HG02840 (cell line): ENCODE measurements at regions not wholly inside any gene's neighbourhood (a gene's known extent, or its start where the extent isn't known, plus 50 kb on each side); places are given as distances from the start of the nearest gene placed in this dataset.

Source experiments
- ATAC-seq: cut with Tn5 transposase; IDR thresholded peaks from one replicate; pipeline ENCODE4 v1.9.1; 2021; ENCODE audit warnings: mild to moderate bottlenecking, moderate library complexity, moderate number of reproducible peaks; ENCODE audit not compliant: unreplicated experiment, low FRiP score

DNA sequence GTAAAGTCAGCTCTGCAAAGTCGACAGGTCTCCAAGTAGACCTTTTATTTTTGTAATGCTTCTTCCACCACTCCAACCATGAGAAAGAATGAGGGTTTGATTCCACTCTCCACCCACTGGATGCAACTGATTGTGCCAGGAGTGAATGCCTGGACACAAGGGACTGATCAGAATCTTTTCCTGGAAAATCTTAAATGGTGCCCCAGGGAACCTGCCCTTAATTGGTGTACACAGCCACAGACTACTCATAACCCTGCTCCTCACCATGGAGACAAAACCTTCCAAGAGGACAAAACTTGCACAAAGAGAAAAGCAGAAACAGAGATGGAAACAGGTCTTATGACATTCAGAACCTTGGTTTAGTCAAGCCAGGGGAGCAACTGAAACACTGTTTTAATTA lies 208.6 kb upstream of the BRINP1 start:
- no peak for ATAC-seq

DNA sequence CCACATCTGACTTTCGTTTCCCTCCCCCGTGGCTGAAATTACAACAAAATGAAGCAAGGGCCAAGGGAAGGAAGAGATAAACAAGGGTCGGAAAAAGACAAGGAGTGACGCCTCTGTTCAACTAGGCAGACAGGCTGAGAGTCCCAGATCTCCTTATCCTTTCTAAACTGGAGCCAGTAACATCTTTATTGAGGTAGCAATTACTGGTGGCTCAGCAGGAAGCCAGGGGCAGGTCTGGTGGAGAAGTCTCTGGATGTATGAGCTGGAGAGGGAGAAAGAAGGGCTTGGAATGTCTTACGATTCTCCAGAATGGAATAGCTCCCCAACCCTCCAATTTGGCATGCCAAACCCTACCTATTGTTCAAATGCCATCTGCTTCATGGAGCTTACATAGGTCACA lies 190.8 kb upstream of the BRINP1 start:
- ATAC-seq: no peak

DNA sequence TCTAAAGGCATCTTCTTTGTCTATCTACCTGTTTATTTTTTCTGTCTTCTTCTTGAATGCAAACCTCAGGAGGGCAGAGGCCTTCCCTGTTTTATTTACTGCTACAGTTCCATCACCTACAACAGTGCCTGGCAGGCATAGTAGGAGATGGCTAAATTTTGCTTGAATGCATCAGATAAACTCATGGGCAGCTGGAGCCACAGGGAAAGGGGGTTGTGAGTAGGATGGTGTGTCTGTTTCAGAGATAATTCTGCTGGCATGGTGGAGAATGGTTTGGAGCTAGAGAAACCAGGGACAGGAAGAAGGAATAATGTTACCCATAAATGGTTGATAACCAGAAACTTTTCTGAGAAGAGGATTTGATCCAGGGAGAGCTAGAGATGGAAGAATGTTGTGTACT lies 189.8 kb upstream of the BRINP1 start:
- ATAC-seq: no peak

DNA sequence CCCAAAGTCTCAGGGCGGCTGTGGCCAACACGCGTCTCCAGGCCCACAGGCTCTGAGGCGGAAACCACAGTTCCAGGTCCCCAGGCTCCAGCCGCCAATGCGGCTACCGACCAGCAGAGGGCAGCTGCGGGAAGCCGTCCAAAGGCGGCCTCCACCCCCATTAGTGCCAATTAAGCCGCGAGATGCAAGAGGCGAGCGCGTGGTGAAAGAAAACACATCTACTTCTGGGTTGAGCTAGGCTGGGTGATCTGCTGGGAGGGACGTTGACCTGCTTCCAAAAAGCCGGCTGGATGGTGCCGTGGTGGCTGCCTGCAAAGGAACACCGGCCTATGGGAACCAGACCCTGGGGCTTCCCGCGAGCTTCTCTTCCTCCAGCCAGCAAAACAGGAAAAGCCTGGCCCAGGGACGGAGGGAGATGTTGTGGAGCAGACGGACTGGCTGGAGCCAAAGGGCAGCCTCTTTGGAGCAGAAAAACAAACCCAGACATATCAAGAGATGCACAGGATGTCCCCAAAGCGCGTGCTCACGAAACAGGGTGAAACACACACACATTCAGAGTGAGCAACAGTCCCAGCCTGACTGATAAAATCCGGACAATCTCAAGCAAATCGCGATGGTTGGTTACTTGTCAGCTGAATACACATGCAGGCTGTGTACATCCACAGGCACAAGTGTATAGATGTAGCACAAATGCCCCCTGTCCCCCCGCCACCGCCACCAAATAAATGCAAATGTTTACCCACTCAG lies 187.1 kb upstream of the BRINP1 start:
- no peak for ATAC-seq

DNA sequence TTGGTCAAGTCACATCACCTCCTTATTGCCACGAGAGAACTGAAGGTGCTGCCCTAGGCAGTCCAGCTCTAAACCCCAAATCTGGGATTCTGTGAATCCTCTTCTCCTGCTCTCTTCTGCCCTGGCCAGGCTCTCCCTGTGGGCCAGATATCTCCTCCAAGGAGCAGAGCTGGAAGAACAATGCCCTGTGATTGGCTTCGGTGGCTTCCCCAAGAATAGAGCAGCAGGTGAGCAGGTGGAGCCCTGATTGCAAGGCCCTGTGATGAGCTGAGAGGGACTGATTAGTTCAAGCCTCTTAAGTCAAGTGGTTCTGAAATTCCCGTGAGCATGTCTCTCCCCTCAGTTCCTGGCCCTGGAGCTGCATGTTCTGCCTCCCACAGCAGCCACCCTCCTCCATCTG lies 175.3 kb upstream of the BRINP1 start:
- ATAC-seq: no peak

DNA sequence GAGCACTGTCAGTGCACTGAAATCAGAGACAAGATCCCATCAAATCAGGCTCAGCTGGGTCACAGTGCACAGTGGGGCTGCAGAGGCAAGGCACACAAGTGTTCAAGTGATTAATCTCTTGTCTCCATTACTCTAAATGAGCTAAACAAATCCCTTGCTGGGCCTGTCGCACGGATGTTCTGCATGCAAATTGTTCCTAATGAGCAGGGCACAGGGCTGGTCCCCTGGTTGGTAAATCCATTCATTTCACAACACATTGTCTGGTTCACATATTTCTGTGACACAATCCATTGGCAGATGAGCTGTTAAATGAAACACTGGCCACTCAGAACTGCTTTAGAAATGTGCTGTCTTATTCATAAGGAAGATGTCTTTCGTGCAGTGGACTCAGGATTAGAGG lies 167.9 kb upstream of the BRINP1 start:
- ATAC-seq: no peak

DNA sequence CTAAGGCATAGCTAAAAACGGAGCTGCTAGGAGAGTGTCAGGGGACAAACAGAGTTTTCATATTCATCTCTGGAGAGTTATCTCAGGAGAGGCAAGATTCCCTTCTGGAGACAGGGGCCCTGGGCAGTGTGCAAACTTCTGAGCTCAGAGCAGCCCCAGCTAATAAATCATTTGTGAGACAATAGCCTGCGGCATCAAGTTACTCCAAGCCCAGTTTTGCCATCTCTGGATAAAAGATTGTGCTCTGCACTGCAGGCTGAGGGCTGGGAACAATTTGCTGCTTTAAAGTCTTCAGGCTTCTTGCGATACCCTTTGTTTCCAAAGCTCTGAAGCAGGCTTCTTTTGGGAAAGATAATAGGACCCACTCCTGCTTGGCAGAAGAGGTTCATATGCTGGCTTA lies 164.3 kb upstream of the BRINP1 start:
- no peak for ATAC-seq

DNA sequence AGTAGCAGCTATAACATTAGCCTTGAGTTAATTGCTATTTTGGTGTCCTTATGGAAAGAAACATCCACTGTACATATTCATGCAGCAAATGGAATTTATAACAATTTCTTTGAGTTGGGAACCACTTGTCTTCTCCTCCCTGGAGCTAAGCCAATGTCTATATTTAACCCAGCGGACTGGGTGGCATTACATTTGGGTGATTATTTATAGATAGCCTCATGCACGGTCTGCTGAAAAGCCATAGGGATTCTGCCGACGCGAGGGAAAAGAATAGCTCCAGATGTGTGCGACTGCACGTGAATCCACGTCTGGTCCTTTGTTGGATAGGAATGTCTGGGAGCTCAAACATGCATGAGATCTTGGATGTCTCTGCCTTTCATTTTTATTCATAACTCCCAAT lies 157.5 kb upstream of the BRINP1 start:
- ATAC-seq: no peak

DNA sequence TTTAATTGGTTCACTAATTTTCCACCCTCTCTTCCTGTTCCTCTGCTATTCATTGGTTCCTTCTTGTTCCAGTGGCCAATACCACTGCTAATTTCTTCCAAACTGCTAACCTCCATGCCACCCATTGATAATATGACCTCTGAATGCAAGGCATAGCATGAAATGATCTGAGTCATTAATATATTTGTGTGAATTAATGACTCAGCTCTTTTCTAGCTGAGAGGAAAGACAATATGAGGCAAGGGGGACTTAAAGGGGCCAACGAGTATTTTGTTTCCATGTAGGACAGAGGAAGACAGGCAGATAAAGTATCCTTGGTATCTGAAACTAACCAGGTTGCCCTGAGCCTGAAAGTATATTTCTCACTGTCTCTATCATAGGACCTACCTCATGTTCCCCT lies 154.3 kb upstream of the BRINP1 start:
- no peak for ATAC-seq

DNA sequence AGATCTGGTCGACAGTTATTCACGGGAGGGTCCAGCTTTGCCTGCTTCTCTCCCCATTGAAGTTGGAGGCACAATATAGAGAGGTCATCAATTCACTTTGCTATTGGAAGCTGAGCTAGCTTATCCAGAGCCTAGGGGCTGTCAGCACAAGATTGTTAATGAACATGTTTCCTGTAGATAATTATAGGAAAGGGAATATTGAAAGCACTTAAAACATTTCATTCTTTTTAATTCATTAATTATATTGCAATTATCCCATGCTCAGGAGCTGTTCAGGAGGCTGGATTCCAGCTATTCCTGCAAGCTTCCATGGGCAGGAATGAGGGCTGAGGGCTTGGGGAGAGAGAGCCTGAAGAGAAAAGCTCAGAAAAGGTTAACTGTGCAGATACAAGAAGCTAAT lies 153.1 kb upstream of the BRINP1 start:
- no peak for ATAC-seq

DNA sequence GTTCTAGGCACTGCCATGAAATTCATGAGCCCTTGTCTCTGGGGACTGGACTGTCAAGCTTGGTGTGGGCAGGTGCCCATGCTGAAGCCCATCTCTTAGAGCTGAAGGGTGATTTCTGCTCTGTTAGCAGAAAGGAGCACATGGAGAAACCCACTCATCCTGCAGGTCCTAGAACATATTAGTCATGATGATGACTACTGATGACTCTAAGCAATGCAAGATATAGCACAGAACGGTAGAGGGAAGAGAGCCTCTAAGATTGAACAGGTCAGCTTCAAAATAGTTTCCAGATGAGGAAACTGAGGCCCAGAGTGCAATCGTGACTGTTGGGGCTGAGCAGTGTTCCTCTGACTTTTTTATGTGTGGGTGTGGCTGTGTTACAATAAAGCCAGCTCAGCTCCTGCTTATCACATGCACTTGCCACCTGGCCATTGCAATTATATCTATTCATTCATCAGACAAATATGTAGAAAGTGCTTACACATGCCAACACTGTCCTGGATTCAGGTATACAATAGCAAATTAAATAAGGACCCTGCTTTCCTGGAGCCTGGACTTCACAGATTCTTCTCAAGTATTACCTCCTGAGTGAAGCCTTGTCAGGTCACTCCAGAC lies 140.2 kb upstream of the BRINP1 start:
- no peak for ATAC-seq

DNA sequence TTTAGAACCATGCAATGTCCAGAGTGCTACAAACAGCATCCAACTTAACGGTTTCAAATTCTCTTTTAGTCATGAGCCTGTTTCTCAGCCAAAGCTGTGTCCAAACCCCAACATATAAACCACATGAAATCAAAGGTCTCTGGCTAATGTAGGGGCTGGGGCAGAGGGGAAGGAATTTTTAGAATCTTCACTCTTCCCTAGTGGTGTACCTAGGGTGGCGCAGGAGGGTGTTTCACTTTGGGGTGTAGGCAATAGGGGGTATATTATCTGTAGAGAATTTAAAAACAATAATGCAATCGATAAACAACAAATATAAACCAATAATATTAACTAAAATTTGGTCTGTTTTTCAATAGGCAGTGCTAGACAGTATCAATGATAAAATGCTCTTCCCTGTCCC lies 132.1 kb upstream of the BRINP1 start:
- no peak for ATAC-seq

DNA sequence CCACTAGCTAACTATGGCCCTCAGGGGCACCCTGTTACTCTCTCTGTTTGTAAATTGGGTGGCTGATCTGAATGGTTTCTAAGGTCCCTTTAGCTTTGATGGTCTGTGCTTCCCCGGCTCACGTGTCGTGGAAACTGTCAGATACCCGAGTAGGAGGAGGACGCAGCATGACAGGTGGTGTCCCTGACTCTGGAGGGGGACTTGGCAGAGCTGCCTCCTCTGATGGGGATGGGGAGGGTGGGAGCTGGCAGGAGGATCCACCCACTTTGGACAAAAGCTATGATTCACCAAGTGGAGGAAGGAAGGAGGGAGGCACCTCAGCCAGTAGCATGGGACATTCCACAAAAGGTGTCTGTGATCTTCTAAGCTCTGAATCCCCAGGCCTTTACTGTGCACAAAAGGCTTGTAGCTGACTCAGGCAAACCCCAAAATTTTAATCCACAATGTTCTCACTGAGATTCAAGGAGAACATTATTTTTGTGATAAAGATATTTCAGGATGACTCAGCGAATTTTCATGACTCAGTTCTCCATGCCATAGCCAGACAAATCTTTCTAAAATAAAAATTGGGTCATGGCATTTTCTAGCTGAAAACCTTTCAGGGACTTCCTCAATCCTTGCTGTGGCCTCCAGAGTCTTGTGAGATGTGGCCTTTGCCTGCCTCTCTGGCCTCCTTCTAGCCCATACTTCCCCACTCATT lies 131.0 kb upstream of the BRINP1 start:
- no peak for ATAC-seq

DNA sequence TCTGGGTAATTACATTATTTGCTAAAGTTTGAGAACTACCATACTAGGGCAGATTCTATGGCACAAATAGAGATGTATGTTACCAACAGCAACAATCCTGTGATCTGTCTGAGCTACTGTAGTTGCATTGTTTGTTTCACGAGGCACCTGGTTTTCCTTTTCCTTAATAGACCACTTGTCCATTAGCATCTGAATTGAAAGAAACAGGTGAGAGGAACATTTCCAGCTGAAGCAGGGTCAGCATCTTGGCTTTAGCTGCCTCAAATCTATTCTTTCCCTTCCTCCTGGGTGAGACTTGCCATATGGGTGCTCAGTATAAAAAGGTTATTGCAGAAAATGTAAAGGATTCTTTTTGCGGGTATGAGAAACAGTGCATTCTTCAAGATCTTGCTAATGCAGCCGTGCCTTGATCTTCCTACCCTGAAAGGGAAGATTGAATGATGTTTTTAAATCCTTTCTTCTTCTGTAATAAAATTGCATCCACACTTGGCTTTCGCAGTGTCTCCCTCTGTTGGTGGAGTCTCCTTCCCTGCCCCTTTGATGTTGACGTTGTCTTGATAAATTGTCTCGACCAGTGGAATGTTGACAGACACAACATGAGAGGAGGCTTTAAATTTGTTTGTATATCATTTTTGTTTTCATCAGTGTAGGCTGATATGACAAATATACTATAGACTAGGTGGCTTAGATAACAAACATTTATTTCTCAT lies 118.0 kb upstream of the BRINP1 start:
- no peak for ATAC-seq

DNA sequence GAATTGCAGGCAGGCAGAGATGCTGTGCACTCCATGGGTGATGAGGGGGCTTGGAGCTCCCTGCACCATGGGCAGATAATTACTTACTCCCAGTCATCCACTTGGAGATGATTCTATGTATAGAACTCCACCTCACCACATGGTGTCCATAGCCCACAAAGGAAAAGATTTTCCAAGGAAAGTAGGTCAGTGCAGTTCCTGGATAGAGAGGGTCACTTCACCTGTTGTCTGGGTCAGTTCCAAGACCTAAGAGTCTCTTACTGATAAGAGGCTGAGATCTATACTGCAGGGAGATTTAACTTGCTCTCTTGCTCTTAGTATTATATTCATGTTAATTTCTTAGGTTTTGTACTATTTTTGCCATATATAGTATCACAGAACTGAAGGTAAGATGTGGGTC lies 113.9 kb upstream of the BRINP1 start:
- ATAC-seq: no peak

DNA sequence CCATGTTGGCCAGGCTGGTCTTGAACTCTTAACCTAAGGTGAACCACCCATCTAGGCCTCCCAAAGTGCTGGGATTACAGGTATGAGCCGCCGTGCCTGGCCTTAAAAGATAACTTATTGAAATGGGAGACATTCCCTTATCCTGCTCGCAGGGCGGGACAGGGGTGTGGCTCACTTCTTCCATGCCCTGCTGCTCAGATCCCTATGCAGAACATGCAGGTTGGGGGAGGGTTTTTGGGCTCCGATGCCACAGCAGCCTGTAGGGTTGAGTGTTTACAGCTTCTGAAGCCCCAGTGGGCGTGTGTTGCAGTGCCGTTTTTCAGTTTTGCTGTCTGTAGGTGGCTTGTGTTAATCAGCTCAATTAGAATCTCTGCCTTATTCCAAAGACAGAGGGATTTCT lies 108.0 kb upstream of the BRINP1 start:
- ATAC-seq: no peak

DNA sequence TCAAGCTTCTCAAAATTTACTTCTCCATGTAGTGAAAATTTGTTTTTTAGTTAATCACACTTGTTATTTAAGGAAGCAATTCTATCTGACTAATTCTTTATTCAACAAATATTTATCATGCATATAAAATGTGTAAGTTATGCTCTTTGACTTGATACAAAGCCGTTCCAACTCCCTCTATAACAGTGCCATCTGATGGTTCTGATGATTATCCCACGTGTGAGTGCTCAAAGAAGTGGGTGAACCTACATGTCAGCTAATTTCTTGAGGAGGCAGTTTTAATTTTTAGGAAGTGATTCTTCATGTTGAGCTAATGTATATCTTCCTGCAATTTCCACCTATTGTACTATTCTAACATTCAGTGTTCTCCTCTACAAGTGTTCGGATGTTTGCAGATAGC lies 88.8 kb upstream of the BRINP1 start:
- ATAC-seq: no peak

DNA sequence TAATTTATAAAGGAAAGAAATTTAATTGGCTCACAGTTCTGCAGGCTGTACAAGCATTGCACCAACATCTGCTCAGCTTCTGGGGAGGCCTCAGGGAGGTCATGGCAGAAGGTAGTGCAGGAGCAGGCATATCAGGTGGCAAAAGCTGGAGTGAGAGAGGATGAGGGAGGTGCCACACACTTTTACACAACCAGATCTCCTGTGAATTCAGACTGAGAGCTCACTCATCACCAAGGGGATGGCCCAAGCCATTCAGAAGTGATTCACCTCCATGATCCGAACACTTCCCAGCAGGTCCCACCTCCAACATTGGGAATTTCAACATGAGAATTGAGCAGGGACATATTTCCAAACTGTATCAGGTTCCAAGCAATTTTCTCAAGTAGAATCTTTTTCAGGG lies 84.7 kb upstream of the BRINP1 start:
- ATAC-seq: no peak

DNA sequence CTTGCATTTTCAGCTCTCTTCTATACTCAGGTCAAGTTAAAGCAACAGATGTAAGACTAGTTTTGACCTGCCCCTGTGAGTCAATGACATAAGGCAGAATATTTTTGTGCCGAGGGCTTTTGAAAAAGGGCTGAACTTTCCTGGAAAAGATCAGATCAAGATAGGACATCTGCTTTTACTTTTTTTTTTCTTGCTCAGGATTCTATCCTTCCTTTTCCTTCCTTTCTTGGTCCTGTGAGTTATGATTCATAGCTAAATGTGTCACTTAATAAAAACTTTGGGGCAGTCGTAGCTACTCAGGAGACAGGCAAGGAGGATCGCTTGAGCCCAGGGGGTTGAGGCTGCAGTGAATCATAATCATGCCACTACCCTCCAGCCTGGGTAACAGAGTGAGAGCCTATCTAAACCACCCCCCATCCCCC lies 84.3 kb upstream of the BRINP1 start:
- ATAC-seq: no peak

DNA sequence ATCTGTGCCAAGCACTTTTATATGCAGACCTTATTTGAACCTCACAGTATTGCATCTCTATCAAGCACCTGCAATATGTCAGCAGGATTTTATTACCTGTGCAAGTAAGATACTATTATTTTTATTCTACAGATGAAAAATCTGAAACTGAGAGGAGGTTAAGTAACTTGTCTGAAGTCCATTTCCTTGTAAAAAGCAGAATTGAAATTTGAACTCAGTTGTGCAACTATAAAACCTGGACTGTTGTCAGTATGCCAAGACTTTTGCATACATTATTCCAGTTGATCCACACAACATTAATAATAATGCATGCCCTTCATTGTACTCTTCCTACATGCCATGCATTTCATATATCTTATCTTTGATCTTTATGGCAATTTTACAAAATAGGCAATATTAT lies 82.2 kb upstream of the BRINP1 start:
- ATAC-seq: no peak

DNA sequence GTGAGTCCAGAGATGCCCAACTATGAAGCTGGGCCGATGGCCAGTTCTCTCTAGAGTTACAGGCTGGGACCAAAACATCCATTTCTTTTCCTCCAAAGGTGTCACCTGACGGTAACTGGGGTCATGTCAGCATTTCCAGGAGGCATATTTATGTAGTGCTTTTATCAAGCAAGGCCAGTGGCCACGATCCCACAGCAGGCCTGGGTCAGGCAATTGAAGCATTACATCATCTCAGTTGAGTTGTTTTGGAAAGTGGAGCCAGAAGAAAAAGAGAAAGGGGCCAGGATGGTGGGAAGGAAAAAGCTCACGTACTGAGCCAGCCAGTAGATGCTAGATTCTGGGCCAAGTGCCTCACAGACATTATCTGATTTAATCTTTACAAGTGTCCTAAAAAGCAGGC lies 73.9 kb upstream of the BRINP1 start:
- no peak for ATAC-seq
